Activated naive CD4-positive, alpha-beta T cell treated with anti-CD3 and anti-CD28 coated beads for 36 hours (primary cell): ENCODE measurements at regions not wholly inside any gene's neighbourhood (a gene's known extent, or its start where the extent isn't known, plus 50 kb on each side); places are given as distances from the start of the nearest gene placed in this dataset.

ENCODE experiments used
- CTCF ChIA-PET: fragments of 350-600 bp; sonication (Branson Sonifier 250); formaldehyde crosslinking; loops from one replicate; lab custom pipeline; 2021; ENCODE audit warnings: antibody characterized with exemption; lab: Charles Lee
- DNase-seq: peaks from one replicate; pipeline ENCODE4 v3.0.0-alpha.2; 2020
- H3K27ac Mint-ChIP-seq: one replicate; pipeline ENCODE4 v1.8.0; 2021; ENCODE audit warnings: mild to moderate bottlenecking, mixed read lengths
- H3K27me3 Mint-ChIP-seq: one replicate; pipeline ENCODE4 v1.8.0; 2021; ENCODE audit warnings: low read depth, mixed read lengths
- H3K36me3 Mint-ChIP-seq: one replicate; pipeline ENCODE4 v1.8.0; 2021; ENCODE audit warnings: low read depth, mixed read lengths
- H3K4me1 Mint-ChIP-seq: one replicate; pipeline ENCODE4 v1.8.0; 2021; ENCODE audit warnings: low read depth, mixed read lengths
- H3K4me3 Mint-ChIP-seq: one replicate; pipeline ENCODE4 v1.8.0; 2021; ENCODE audit warnings: mild to moderate bottlenecking, moderate library complexity, mixed read lengths
- H3K9me3 Mint-ChIP-seq: one replicate; pipeline ENCODE4 v1.8.0; 2021; ENCODE audit warnings: mixed read lengths
- intact Hi-C: fragments of 100-400 bp; cut with micrococcal nuclease; formaldehyde crosslinking; loops from one replicate; pipeline ENCODE4 v1.15.1; 2023

- no peaks in the 10 kb centered on the region for H3K9me3 Mint-ChIP-seq
- no peak overlapping the region for H3K4me3 Mint-ChIP-seq
- no peaks in the 10 kb centered on the region for H3K36me3 Mint-ChIP-seq
- H3K4me1 Mint-ChIP-seq, result no peaks in the 10 kb centered on the region
- CTCF ChIA-PET, result no interaction called here
- intact Hi-C loops, result no loop called here
- H3K27ac Mint-ChIP-seq, result no peak overlapping the region
- H3K27me3 Mint-ChIP-seq, result no peaks in the 10 kb centered on the region
- no peak for DNase-seq
These were observed 284.2 kb upstream of the SOX5 start for GRCh38 chr12:24233519-24234246.

GRCh38 chr12:24232531-24232930 is 283.1 kb upstream of the SOX5 start:
- Mint-ChIP-seq H3K27me3 (no peaks in the 10 kb centered on the region), H3K4me1 (no peaks in the 10 kb centered on the region), H3K9me3 (no peaks in the 10 kb centered on the region), H3K4me3 (no peak overlapping the region), H3K27ac (no peak overlapping the region), H3K36me3 (no peaks in the 10 kb centered on the region)
- intact Hi-C loops, result no loop called here
- no peak for DNase-seq
- CTCF ChIA-PET, result no interaction called here

GRCh38 chr12:24231298-24231697 is 281.8 kb upstream of the SOX5 start:
- CTCF ChIA-PET, result no interaction called here
- no peaks in the 10 kb centered on the region for H3K36me3 Mint-ChIP-seq

GRCh38 chr12:24230061-24230701 is 280.7 kb upstream of the SOX5 start:
- Mint-ChIP-seq H3K4me1 (no peaks in the 10 kb centered on the region), H3K27ac (no peak overlapping the region), H3K4me3 (no peak overlapping the region), H3K36me3 (no peaks in the 10 kb centered on the region), H3K9me3 (no peaks in the 10 kb centered on the region), H3K27me3 (no peaks in the 10 kb centered on the region)
- DNase-seq, result no peak
- intact Hi-C loops, result no loop called here
- CTCF ChIA-PET, result no interaction called here

More at GRCh38 chr12:24231298-24231697, 281.8 kb upstream of the SOX5 start:
- DNase-seq, result no peak
- no peaks in the 10 kb centered on the region for H3K27me3 Mint-ChIP-seq
- H3K27ac Mint-ChIP-seq, result no peak overlapping the region
- H3K4me3 Mint-ChIP-seq, result no peak overlapping the region
- intact Hi-C loops, result no loop called here
- H3K9me3 Mint-ChIP-seq, result no peaks in the 10 kb centered on the region
- no peaks in the 10 kb centered on the region for H3K4me1 Mint-ChIP-seq

GRCh38 chr12:24229031-24229700 is 279.7 kb upstream of the SOX5 start:
- Mint-ChIP-seq H3K36me3 (no peaks in the 10 kb centered on the region), H3K4me1 (no peaks in the 10 kb centered on the region), H3K27me3 (no peaks in the 10 kb centered on the region), H3K27ac (no peak overlapping the region), H3K9me3 (no peaks in the 10 kb centered on the region), H3K4me3 (no peak overlapping the region)
- intact Hi-C loops, result no loop called here
- CTCF ChIA-PET, result no interaction called here
- no peak for DNase-seq

GRCh38 chr12:24228371-24228770 is 278.9 kb upstream of the SOX5 start:
- H3K27ac Mint-ChIP-seq, result no peak overlapping the region
- no peaks in the 10 kb centered on the region for H3K9me3 Mint-ChIP-seq
- H3K4me3 Mint-ChIP-seq, result no peak overlapping the region

DNA sequence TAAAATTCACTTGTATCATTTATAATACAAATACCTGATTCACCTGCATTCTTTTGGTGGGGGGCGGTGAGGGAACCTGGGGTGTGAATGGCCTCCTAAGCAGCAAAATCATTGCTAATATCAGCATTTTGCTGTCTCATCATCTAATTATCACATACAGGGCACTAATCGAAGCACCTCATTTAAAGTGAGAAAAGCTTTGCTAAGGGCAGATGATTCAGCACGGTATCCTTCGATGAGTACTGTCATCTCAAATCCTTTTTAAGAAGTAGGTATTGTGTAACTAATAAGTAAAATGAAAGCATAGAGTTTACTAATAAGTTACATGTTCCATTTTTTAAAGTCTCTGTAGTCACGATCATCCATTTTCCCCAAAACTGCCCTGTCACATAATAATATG is 278.1 kb upstream of the SOX5 start:
- no peaks in the 10 kb centered on the region for H3K27me3 Mint-ChIP-seq
- H3K27ac Mint-ChIP-seq, result no peak overlapping the region
- CTCF ChIA-PET, result no interaction called here

More at GRCh38 chr12:24228371-24228770, 278.9 kb upstream of the SOX5 start:
- intact Hi-C loops, result no loop called here
- DNase-seq, result no peak
- Mint-ChIP-seq H3K4me1 (no peaks in the 10 kb centered on the region), H3K36me3 (no peaks in the 10 kb centered on the region), H3K27me3 (no peaks in the 10 kb centered on the region)
- CTCF ChIA-PET, result no interaction called here

DNA sequence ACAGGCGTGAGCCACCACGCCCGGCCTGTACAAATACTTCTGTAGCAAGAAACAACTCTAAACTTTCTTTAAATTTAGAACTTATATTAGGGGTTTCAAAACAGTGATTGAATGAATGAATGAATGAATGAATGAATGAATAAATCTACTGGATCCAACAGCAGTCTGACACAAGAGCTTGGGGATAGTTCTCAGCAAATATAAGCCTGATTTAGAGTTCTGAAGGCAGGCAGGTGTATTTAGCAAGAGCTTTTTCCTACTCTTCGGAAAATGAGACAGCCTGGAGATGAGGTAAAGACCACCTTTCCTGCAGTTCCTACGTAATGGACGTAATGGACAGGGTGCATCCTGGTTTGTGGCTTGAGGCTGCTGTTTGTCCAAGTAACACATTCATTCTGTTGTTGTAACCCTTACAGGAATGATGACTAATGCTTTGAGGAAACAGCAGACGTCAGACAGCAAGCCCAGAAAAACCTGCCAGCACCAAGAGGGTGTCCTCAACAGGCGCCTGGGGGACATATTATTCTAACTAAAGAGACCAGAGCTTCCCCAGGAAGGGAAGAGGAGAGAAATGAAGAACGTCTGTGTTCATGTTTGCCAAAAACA is 277.4 kb upstream of the SOX5 start:
- DNase-seq, result no peak
- CTCF ChIA-PET, result no interaction called here
- no peaks in the 10 kb centered on the region for H3K9me3 Mint-ChIP-seq
- intact Hi-C loops, result no loop called here
- no peaks in the 10 kb centered on the region for H3K4me1 Mint-ChIP-seq
- no peaks in the 10 kb centered on the region for H3K27me3 Mint-ChIP-seq
- no peaks in the 10 kb centered on the region for H3K36me3 Mint-ChIP-seq
- H3K27ac Mint-ChIP-seq, result no peak overlapping the region
- H3K4me3 Mint-ChIP-seq, result no peak overlapping the region

More for the DNA sequence above, 278.1 kb upstream of the SOX5 start:
- no peaks in the 10 kb centered on the region for H3K36me3 Mint-ChIP-seq
- H3K4me1 Mint-ChIP-seq, result no peaks in the 10 kb centered on the region
- H3K4me3 Mint-ChIP-seq, result no peak overlapping the region
- no peaks in the 10 kb centered on the region for H3K9me3 Mint-ChIP-seq
- no peak for DNase-seq
- intact Hi-C loops, result no loop called here

GRCh38 chr12:24224401-24224800 is 274.9 kb upstream of the SOX5 start:
- intact Hi-C loops, result no loop called here
- Mint-ChIP-seq H3K4me3 (no peak overlapping the region), H3K27me3 (no peaks in the 10 kb centered on the region), H3K9me3 (no peaks in the 10 kb centered on the region), H3K27ac (no peak overlapping the region), H3K4me1 (no peaks in the 10 kb centered on the region), H3K36me3 (no peaks in the 10 kb centered on the region)
- CTCF ChIA-PET, result no interaction called here
- DNase-seq, result no peak

DNA sequence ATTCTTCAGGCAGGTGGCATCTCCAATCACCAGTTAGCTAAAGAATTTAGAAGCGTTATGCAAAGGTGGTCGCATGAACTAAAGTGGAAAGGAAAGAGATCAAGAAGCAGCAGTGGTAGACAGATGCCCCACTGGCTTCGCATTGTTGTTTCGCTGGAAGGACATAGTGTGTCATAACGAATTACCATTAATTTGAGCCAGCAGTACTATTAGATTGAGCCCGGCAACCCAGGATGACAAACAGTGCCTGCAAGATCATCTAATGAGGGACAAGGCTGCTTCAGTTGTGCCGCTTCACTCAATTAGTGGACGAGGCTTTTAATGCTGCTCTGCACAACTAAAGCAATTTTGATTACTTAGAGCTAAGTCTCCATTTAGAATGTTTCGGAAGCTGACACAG is 274.5 kb upstream of the SOX5 start:
- no peak overlapping the region for H3K27ac Mint-ChIP-seq
- intact Hi-C loops, result no loop called here
- DNase-seq, result no peak
- no peaks in the 10 kb centered on the region for H3K27me3 Mint-ChIP-seq
- CTCF ChIA-PET, result no interaction called here
- H3K9me3 Mint-ChIP-seq, result no peaks in the 10 kb centered on the region
- no peaks in the 10 kb centered on the region for H3K36me3 Mint-ChIP-seq
- H3K4me1 Mint-ChIP-seq, result no peaks in the 10 kb centered on the region
- H3K4me3 Mint-ChIP-seq, result no peak overlapping the region

- CTCF ChIA-PET, result no interaction called here
- H3K36me3 Mint-ChIP-seq, result no peaks in the 10 kb centered on the region
- no peaks in the 10 kb centered on the region for H3K9me3 Mint-ChIP-seq
- H3K4me3 Mint-ChIP-seq, result no peak overlapping the region
- DNase-seq, result no peak
- no peak overlapping the region for H3K27ac Mint-ChIP-seq
- no peaks in the 10 kb centered on the region for H3K27me3 Mint-ChIP-seq
- no peaks in the 10 kb centered on the region for H3K4me1 Mint-ChIP-seq
- intact Hi-C loops, result no loop called here
These were observed 273.5 kb upstream of the SOX5 start for GRCh38 chr12:24222968-24223367.

DNA sequence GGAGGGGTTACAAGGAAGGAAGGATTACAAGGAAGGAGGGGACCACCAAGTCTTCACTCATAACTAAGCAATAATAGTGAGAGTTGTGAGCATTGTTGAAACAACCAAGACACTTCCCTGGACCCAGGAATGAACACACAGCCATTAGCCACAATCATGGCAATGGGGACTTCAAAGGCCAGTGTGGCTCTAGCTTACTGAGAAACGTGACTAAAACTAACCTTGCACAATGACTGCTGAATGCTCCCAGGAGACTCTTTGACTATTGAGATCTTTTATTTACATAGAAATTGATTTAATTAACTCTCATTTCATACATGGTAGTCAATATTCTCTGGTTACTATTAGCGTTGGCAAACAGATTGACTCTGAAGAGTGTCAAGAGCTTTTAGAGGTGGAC is 263.0 kb upstream of the SOX5 start:
- H3K27ac Mint-ChIP-seq, result no peak overlapping the region
- CTCF ChIA-PET, result interaction anchor here (1.0 kb wide), 1 partner anchor 106 kb away, joined by 3 read pairs; no protein-coding TSS in a partner anchor
- no peaks in the 10 kb centered on the region for H3K4me1 Mint-ChIP-seq
- H3K4me3 Mint-ChIP-seq, result no peak overlapping the region
- H3K27me3 Mint-ChIP-seq, result no peaks in the 10 kb centered on the region
- no peaks in the 10 kb centered on the region for H3K36me3 Mint-ChIP-seq
- no peaks in the 10 kb centered on the region for H3K9me3 Mint-ChIP-seq
- intact Hi-C loops, result no loop called here
- no peak for DNase-seq
